K562 (cell line): ENCODE measurements at regions not wholly inside any gene's neighbourhood (a gene's known extent, or its start where the extent isn't known, plus 50 kb on each side); places are given as distances from the start of the nearest gene placed in this dataset.

Experiments used
- ATF7 ChIP-seq: fragments of 450-650 bp; IDR thresholded peaks from 2 replicates; pipeline ENCODE4 v1.7.1; 2014; ENCODE audit warnings: mild to moderate bottlenecking, moderate library complexity
- FOXA3 ChIP-seq, 2 experiments: fragments of 450-650 bp in 1 of 2; sonication (generic) in 1 of 2; formaldehyde crosslinking; IDR thresholded peaks in 1 of 2; conservative IDR thresholded peaks in 1 of 2; 2 replicates each; pipeline versions ENCODE4 v1.4.0 to v1.8.0; 2020 to 2022; ENCODE audit warnings: mild to moderate bottlenecking in 2 of 2, missing genetic modification reagents in 1 of 2
- ID3 ChIP-seq, 2 experiments: fragments of 250-450 bp in 1 of 2; fragments of 450-650 bp in 1 of 2; sonication (Bioruptor Pico) in 1 of 2; IDR thresholded peaks; 2 replicates each; pipeline versions ENCODE4 v1.6.1 to v1.8.0; 2016 to 2021; ENCODE audit warnings: mild to moderate bottlenecking in 2 of 2, moderate library complexity in 2 of 2, missing compliant biosample characterization in 1 of 2, missing genetic modification characterization in 1 of 2
- KDM1A ChIP-seq, 2 experiments: fragments of 450-650 bp; IDR thresholded peaks; 2 replicates each; pipeline ENCODE4 v1.6.1; 2016; ENCODE audit warnings: mild to moderate bottlenecking in 2 of 2
- NFRKB ChIP-seq: fragments of 450-650 bp; IDR thresholded peaks from 2 replicates; pipeline ENCODE4 v1.6.1; 2016; ENCODE audit warnings: low read depth
- PHF8 ChIP-seq: fragments of 200-600 bp; sonication (generic); IDR thresholded peaks from 2 replicates; pipeline ENCODE4 v1.6.1; 2012; ENCODE audit warnings: mixed run types, mild to moderate bottlenecking, inconsistent platforms, low read length, moderate library complexity, borderline replicate concordance
- PREB ChIP-seq: sonication (generic); formaldehyde crosslinking; IDR thresholded peaks from 2 replicates; pipeline ENCODE4 v1.8.1; 2023; ENCODE audit warnings: mild to moderate bottlenecking, missing genetic modification reagents
- ZBTB33 ChIP-seq: sonication (generic); formaldehyde crosslinking; IDR thresholded peaks from 2 replicates; pipeline ENCODE4 v1.8.1; 2023; ENCODE audit warnings: mild to moderate bottlenecking, missing genetic modification reagents
- ZFP91 ChIP-seq: sonication (generic); formaldehyde crosslinking; IDR thresholded peaks from 2 replicates; pipeline ENCODE4 v1.8.0; 2022; ENCODE audit warnings: mild to moderate bottlenecking, missing genetic modification reagents
- ZNF41 ChIP-seq: fragments of 250-450 bp; sonication (Bioruptor Pico); conservative IDR thresholded peaks from 2 replicates; pipeline ENCODE4 v1.4.0; 2020; ENCODE audit warnings: mild to moderate bottlenecking
- ZNF740 ChIP-seq, 3 experiments: fragments of 200-800 bp in 1 of 3; sonication (Bioruptor generic) in 1 of 3; sonication (generic) in 1 of 3; formaldehyde crosslinking in 1 of 3; IDR thresholded peaks; 2 replicates each; pipeline versions ENCODE4 v1.6.1 to v1.8.0; 2016 to 2022; ENCODE audit warnings: mild to moderate bottlenecking in 2 of 3, missing compliant biosample characterization in 2 of 3, missing genetic modification characterization in 2 of 3, missing genetic modification reagents in 1 of 3
- TF ChIP-seq, protein P1 (sequence below): sonication (generic); formaldehyde crosslinking; IDR thresholded peaks from 2 replicates; pipeline ENCODE4 v1.8.0; 2022; ENCODE audit warnings: mild to moderate bottlenecking, missing genetic modification reagents

DNA sequence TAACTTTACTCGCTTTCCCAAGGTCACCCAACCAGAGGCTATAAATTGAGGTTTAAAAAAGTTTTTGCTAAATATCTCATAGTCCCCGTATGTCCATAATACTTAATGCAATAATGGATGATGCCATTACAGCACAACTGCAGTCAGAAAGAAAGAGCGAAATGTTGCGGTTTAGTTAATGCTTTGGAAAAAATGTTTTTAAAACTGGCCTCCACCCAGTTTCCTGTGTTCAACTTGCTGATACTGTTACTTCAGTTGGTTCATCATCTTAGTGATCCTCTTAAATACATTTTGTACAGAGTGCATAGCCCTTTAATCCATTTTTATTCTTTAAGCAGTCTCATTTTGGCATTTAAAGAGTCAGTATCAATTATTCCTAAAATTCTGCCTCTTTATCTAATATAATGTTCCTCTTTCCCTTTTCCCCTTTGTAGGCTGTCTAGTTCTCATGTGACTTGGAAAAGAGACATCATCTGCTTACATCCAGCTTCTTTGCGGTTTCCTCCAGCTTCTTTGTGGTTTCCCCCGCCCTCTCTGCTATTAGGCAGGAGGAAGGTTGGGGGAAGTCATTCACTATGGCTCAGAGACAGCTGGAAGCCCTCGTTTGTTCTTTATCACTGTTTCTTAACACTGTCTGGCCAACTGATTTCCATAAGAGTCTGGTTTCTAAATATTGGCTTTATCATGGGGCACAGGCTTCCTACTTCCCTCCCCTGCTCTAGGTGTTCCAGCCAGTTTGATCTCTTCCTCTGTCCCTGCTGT, 154.3 kb downstream of the GOLIM4 start (continued):
- TF ChIP-seq ZNF41, result no peak
- TF ChIP-seq ID3 (CRISPR knock-in tag; IDR thresholded peaks at IDR 0.05), result no peak
- TF ChIP-seq ID3 (tag; IDR thresholded peaks at IDR 0.05), result peak; percentile 91
- TF ChIP-seq PHF8, result no peak
- TF ChIP-seq, protein P1, sequence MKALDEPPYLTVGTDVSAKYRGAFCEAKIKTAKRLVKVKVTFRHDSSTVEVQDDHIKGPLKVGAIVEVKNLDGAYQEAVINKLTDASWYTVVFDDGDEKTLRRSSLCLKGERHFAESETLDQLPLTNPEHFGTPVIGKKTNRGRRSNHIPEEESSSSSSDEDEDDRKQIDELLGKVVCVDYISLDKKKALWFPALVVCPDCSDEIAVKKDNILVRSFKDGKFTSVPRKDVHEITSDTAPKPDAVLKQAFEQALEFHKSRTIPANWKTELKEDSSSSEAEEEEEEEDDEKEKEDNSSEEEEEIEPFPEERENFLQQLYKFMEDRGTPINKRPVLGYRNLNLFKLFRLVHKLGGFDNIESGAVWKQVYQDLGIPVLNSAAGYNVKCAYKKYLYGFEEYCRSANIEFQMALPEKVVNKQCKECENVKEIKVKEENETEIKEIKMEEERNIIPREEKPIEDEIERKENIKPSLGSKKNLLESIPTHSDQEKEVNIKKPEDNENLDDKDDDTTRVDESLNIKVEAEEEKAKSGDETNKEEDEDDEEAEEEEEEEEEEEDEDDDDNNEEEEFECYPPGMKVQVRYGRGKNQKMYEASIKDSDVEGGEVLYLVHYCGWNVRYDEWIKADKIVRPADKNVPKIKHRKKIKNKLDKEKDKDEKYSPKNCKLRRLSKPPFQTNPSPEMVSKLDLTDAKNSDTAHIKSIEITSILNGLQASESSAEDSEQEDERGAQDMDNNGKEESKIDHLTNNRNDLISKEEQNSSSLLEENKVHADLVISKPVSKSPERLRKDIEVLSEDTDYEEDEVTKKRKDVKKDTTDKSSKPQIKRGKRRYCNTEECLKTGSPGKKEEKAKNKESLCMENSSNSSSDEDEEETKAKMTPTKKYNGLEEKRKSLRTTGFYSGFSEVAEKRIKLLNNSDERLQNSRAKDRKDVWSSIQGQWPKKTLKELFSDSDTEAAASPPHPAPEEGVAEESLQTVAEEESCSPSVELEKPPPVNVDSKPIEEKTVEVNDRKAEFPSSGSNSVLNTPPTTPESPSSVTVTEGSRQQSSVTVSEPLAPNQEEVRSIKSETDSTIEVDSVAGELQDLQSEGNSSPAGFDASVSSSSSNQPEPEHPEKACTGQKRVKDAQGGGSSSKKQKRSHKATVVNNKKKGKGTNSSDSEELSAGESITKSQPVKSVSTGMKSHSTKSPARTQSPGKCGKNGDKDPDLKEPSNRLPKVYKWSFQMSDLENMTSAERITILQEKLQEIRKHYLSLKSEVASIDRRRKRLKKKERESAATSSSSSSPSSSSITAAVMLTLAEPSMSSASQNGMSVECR (CRISPR knock-in tag), result no peak
- TF ChIP-seq ZBTB33, result no peak
- no peak for TF ChIP-seq ZNF740 (CRISPR knock-in tag; IDR thresholded peaks at IDR 0.05)
- no peak for TF ChIP-seq ZNF740 (tag; IDR thresholded peaks at IDR 0.05)
- TF ChIP-seq PREB, result no peak
- TF ChIP-seq KDM1A (IDR thresholded peaks at IDR 0.05), result peak; percentile 77 to 89
- no peak for TF ChIP-seq ZFP91
- TF ChIP-seq ATF7, result peak; percentile 62
- TF ChIP-seq NFRKB, result no peak
- peak in 1 of 2 experiments; percentile 4; a peak in 1 of 4 replicates for TF ChIP-seq FOXA3 (CRISPR knock-in tag; conservative IDR thresholded peaks at IDR 0.05 in 1 of 2, IDR thresholded peaks at IDR 0.05 in 1 of 2)
